ENCODE measurements at regions not wholly inside any gene's neighbourhood (a gene's known extent, or its start where the extent isn't known, plus 50 kb on each side); places are given as distances from the start of the nearest gene placed in this dataset.

GRCh38 chr10:90222372-90222771 is 521.0 kb downstream of the KIF20B start:
- TF ChIP-seq EZH2 (IDR thresholded peaks at IDR 0.05) (no peak), POLR2AphosphoS5 (IDR thresholded peaks at IDR 0.05; ENCODE audit: borderline replicate concordance, low read depth, low read length) (no peak), FOXP2 (optimal IDR thresholded peaks at IDR 0.05; ENCODE audit: control extremely low read depth, extremely low read length, insufficient read depth) (no peak)
